GM12878 (cell line): ENCODE measurements at regions not wholly inside any gene's neighbourhood (a gene's known extent, or its start where the extent isn't known, plus 50 kb on each side); places are given as distances from the start of the nearest gene placed in this dataset.

ENCODE experiments used
- CTCF ChIP-seq, 3 experiments: IDR thresholded peaks in 2 of 3; conservative IDR thresholded peaks in 1 of 3; 2 replicates each; pipeline ENCODE4 v1.5.1; 2011; ENCODE audit warnings: low read depth in 3 of 3, low read length in 3 of 3, mild to moderate bottlenecking in 3 of 3, control low read depth in 2 of 3, moderate library complexity in 2 of 3, inconsistent platforms in 1 of 3, mixed read lengths in 1 of 3; ENCODE audit not compliant: control insufficient read depth in 2 of 3, insufficient read depth in 1 of 3; ENCODE audit errors: extremely low read depth in 1 of 3
- HDGF ChIP-seq: fragments of 450-650 bp; IDR thresholded peaks from 2 replicates; pipeline ENCODE4 v1.6.1; 2016; ENCODE audit warnings: antibody characterized with exemption
- POLR2A ChIP-seq: IDR thresholded peaks from 2 replicates; pipeline ENCODE4 v1.6.1; 2011; ENCODE audit warnings: low read depth, mild to moderate bottlenecking, low read length
- SRF ChIP-seq, 2 experiments: IDR thresholded peaks; 2 replicates each; pipeline ENCODE4 v1.6.1; 2011; ENCODE audit warnings: low read depth in 2 of 2, low read length in 2 of 2, mild to moderate bottlenecking in 1 of 2, moderate library complexity in 1 of 2
- ZNF622 ChIP-seq: fragments of 450-650 bp; IDR thresholded peaks from 2 replicates; pipeline ENCODE4 v1.6.1; 2017; ENCODE audit warnings: mild to moderate bottlenecking, inconsistent platforms
- TF ChIP-seq, protein P1 (sequence below): IDR thresholded peaks from 2 replicates; pipeline ENCODE4 v1.6.1; 2012; ENCODE audit warnings: low read depth, low read length, improper control_type of control experiment

- TF ChIP-seq ZNF622 (no peak), POLR2A (no peak), SRF (IDR thresholded peaks at IDR 0.05; ENCODE audit: low read depth in 2 of 2, low read length in 2 of 2) (no peak), CTCF (IDR thresholded peaks at IDR 0.05 in 2 of 3, conservative IDR thresholded peaks at IDR 0.05 in 1 of 3; ENCODE audit: control insufficient read depth in 2 of 3, extremely low read depth in 1 of 3, insufficient read depth in 1 of 3, low read depth in 3 of 3, low read length in 3 of 3) (no peak), HDGF (no peak)
- TF ChIP-seq, protein P1, sequence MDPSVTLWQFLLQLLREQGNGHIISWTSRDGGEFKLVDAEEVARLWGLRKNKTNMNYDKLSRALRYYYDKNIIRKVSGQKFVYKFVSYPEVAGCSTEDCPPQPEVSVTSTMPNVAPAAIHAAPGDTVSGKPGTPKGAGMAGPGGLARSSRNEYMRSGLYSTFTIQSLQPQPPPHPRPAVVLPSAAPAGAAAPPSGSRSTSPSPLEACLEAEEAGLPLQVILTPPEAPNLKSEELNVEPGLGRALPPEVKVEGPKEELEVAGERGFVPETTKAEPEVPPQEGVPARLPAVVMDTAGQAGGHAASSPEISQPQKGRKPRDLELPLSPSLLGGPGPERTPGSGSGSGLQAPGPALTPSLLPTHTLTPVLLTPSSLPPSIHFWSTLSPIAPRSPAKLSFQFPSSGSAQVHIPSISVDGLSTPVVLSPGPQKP = no peak
These were observed 57.6 kb upstream of the HTR4 start for GRCh38 chr5:148711961-148712360.
